ACHN (cell line): ENCODE measurements at regions not wholly inside any gene's neighbourhood (a gene's known extent, or its start where the extent isn't known, plus 50 kb on each side); places are given as distances from the start of the nearest gene placed in this dataset.
"Not testable (repeated sequence)": the region's sequence is repeated elsewhere in the genome, so short reads cannot be mapped to it uniquely, and the experiment has no call there.

Experiments
- DNase-seq: peaks from one replicate; pipeline ENCODE4 v3.0.0-alpha.2; 2015
- in situ Hi-C: cut with HindIII; loops from 2 replicates; pipeline ENCODE4 v1.10.0; 2017; ENCODE audit warnings: low sequenced_read_pairs, low pct_ligation_motif_present, low pct_unique_long_range_greater_than_20kb

DNA sequence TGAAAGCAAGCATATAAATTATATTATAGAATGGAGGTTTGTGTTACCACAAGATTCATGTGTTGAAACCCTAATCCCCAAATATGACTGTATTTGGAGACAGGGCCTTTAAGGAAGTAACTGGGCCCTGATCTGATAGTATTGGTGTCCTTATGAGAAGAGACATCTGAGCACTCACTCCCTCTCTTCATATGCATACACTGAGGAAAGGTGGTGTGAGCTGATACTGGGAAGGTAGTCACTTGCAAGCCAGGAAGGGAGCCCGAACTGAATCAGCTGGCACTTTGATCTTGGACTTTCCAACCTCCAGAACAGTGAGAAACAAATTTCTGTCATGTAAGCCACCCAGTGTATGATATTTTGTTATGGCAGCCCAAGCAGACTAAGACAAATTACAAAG lies 66.9 kb upstream of the RHOBTB1 start:
- DNase-seq = no peak
- in situ Hi-C loops = no loop called here

GRCh38 chr10:61003069-61003468 lies 59.1 kb upstream of the RHOBTB1 start:
- in situ Hi-C loops, DNase-seq: not testable (repeated sequence)

DNA sequence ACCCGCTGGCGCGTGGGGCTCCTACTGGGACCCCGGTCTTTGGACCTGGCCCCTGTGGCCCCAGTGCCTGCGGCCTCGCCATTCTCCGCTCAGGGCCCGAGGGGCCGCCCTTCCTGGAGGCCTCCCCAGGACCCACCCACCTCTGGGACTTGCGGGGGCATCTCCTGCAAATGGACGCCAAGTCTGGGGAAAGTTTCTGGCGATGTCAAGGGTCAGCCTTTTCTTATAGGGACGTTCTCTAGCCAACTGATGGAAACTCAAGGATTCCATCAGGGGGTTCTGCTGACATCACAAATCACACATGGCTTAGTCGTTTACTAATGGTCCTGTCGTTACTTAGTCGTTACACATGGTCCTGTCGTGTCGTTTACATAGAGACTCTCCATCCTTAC lies 57.7 kb upstream of the RHOBTB1 start:
- no peak for DNase-seq
- in situ Hi-C loops = no loop called here

GRCh38 chr10:61000769-61001730 lies 57.1 kb upstream of the RHOBTB1 start:
- in situ Hi-C loops = no loop called here
- DNase-seq = peak; percentile 14

DNA sequence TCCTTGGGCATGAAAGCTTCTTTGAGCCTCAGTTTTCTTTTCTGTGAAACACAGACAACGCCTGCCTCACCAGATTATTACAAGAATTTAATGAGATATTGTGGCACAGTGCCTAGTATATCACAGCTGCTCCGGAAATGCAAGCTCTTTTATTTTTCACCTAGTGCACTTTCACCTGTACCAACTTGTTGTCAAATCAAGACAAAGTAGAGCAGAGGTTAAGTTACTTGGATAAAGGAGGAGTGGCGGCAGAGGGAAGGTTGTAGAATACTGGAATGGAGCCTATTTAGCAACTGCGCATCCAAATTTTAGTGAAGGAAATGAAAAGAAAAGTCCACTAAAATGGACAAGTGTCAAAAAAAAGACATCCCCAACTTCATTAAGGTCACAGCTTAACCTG lies 54.9 kb upstream of the RHOBTB1 start:
- in situ Hi-C loops = no loop called here
- no peak for DNase-seq

GRCh38 chr10:60994128-60994527 lies 50.1 kb upstream of the RHOBTB1 start:
- in situ Hi-C loops = no loop called here
- DNase-seq = no peak
